ENCODE measurements at regions not wholly inside any gene's neighbourhood (a gene's known extent, or its start where the extent isn't known, plus 50 kb on each side); places are given as distances from the start of the nearest gene placed in this dataset.
"Not testable (repeated sequence)": the region's sequence is repeated elsewhere in the genome, so short reads cannot be mapped to it uniquely, and the experiment has no call there.

- intact Hi-C loops (cut with micrococcal nuclease), result no loop called here
- Histone ChIP-seq H3K27me3 (ENCODE audit: insufficient read depth, low read length) (no peaks in the 10 kb centered on the region), H3K79me2 (ENCODE audit: insufficient read depth, low read length) (no peaks in the 10 kb centered on the region), H3K36me3 (ENCODE audit: control insufficient read depth in 1 of 2, insufficient read depth in 2 of 2, low read length in 2 of 2) (no peaks in the 10 kb centered on the region), H3K4me2 (ENCODE audit: low read length) (no peak overlapping the region), H3K9me2 (ENCODE audit: insufficient read depth) (no peaks in the 10 kb centered on the region), H3K27ac (ENCODE audit: low read depth, low read length) (no peak overlapping the region), H3K4me1 (ENCODE audit: control insufficient read depth in 1 of 2, insufficient read depth in 2 of 2, low read length in 2 of 2) (no peaks in the 10 kb centered on the region), H3K9ac (ENCODE audit: low read length) (no peak overlapping the region), H4K20me1 (ENCODE audit: insufficient read depth) (no peaks in the 10 kb centered on the region), H2AFZ (ENCODE audit: low read depth, low read length, poor library complexity, severe bottlenecking) (no peak overlapping the region), H3K4me3 (replicated peaks in 1 of 2; ENCODE audit: low read depth in 1 of 2, low read length in 2 of 2) (no peak overlapping the region), H3K9me3 (ENCODE audit: control insufficient read depth in 1 of 2, insufficient read depth in 1 of 2, low read depth in 1 of 2, low read length in 2 of 2) (no peaks in the 10 kb centered on the region)
- TF ChIP-seq JUND (IDR thresholded peaks at IDR 0.05) (no peak), FOSL1 (IDR thresholded peaks at IDR 0.05; ENCODE audit: low read depth) (no peak), CEBPB (IDR thresholded peaks at IDR 0.05; ENCODE audit: low read depth) (no peak), YY1 (IDR thresholded peaks at IDR 0.05; ENCODE audit: extremely low read depth, insufficient replicate concordance, low read depth, low read length) (no peak)
- no TSS peak for BruUV-seq (replicated peaks)
- ATAC-seq, result no peak
- no peak for DNase-seq (ENCODE audit: low read depth, low spot score)
- ChIA-PET CTCF (no interaction called here), POLR2A (no interaction called here), RAD21 (ENCODE audit: low non-redundant PET in 1 of 2, low total read pairs in 2 of 2, uncharacterized antibody in 2 of 2, unreplicated experiment in 2 of 2) (no interaction called here)
Measured at GRCh38 chr15:36191459-36191858, 388.0 kb upstream of the CDIN1 start.

- H3K9me3 ChIP-seq (ENCODE audit: control insufficient read depth in 1 of 2, insufficient read depth in 1 of 2, low read depth in 1 of 2, low read length in 2 of 2); H3K4me2 ChIP-seq (ENCODE audit: low read length); intact Hi-C loops (cut with micrococcal nuclease); POLR2A ChIA-PET; H3K27ac ChIP-seq (ENCODE audit: low read depth, low read length); H2AFZ ChIP-seq (ENCODE audit: low read depth, low read length, poor library complexity, severe bottlenecking); H4K20me1 ChIP-seq (ENCODE audit: insufficient read depth); H3K4me3 ChIP-seq (replicated peaks in 1 of 2; ENCODE audit: low read depth in 1 of 2, low read length in 2 of 2); H3K4me1 ChIP-seq (ENCODE audit: control insufficient read depth in 1 of 2, insufficient read depth in 2 of 2, low read length in 2 of 2); H3K9ac ChIP-seq (ENCODE audit: low read length); RAD21 ChIA-PET (ENCODE audit: low non-redundant PET in 1 of 2, low total read pairs in 2 of 2, uncharacterized antibody in 2 of 2, unreplicated experiment in 2 of 2); H3K9me2 ChIP-seq (ENCODE audit: insufficient read depth); H3K36me3 ChIP-seq (ENCODE audit: control insufficient read depth in 1 of 2, insufficient read depth in 2 of 2, low read length in 2 of 2); H3K27me3 ChIP-seq (ENCODE audit: insufficient read depth, low read length); DNase-seq (ENCODE audit: low read depth, low spot score); CTCF ChIA-PET; ATAC-seq; BruUV-seq (replicated peaks); H3K79me2 ChIP-seq (ENCODE audit: insufficient read depth, low read length): not testable (repeated sequence)
Measured at GRCh38 chr15:36195361-36196007, 383.9 kb upstream of the CDIN1 start.

Data from HCT116 (cell line).